HEK293 (cell line): ENCODE measurements at regions not wholly inside any gene's neighbourhood (a gene's known extent, or its start where the extent isn't known, plus 50 kb on each side); places are given as distances from the start of the nearest gene placed in this dataset.

Source experiments
- CTCF ChIA-PET: fragments of 350-600 bp; formaldehyde crosslinking; extraction: SDS; loops from one replicate; lab custom pipeline; 2021; ENCODE audit warnings: antibody characterized with exemption; lab: Yijun Ruan, JAX
- POLR2A ChIA-PET: fragments of 300-600 bp; formaldehyde crosslinking; extraction: SDS; loops from one replicate; lab custom pipeline; 2020; ENCODE audit warnings: antibody characterized with exemption, inconsistent platforms; lab: Yijun Ruan, JAX
- H3K27ac ChIP-seq: fragments of 200-500 bp; sonication (Bioruptor generic); 2 replicates; pipeline ENCODE4 v1.5.1; 2014; ENCODE audit warnings: low read depth, low read length, control low read depth, inconsistent platforms; ENCODE audit errors: extremely low read depth
- H3K36me3 ChIP-seq, 2 experiments: fragments of 200-500 bp in 1 of 2; sonication (Bioruptor generic) in 1 of 2; 1 replicate in 1 of 2; 2 replicates in 1 of 2; pipeline ENCODE4 v1.5.1; 2014 to 2017; ENCODE audit warnings: inconsistent platforms in 2 of 2, low read length in 2 of 2; ENCODE audit not compliant: control insufficient read depth in 2 of 2, insufficient read depth in 1 of 2
- H3K4me1 ChIP-seq: fragments of 200-500 bp; sonication (Bioruptor generic); 2 replicates; pipeline ENCODE4 v1.5.1; 2014; ENCODE audit warnings: mild to moderate bottlenecking, low read length, inconsistent platforms; ENCODE audit not compliant: control insufficient read depth, insufficient read depth
- H3K4me3 ChIP-seq: 2 replicates; pipeline ENCODE4 v1.5.1; 2011; ENCODE audit warnings: low read depth, mild to moderate bottlenecking, control low read depth, low read length, moderate library complexity
- H3K9me3 ChIP-seq: fragments of 200-500 bp; sonication (Bioruptor generic); 2 replicates; pipeline ENCODE4 v1.5.1; 2014; ENCODE audit warnings: low read depth, low read length, inconsistent platforms; ENCODE audit not compliant: control insufficient read depth, insufficient read depth
- GLIS1 ChIP-seq: fragments of 450-650 bp; formaldehyde crosslinking; IDR thresholded peaks from 2 replicates; pipeline ENCODE4 v1.5.1; 2016; ENCODE audit warnings: missing biosample characterization, missing genetic modification characterization
- ZFHX2 ChIP-seq: fragments of 450-650 bp; formaldehyde crosslinking; conservative IDR thresholded peaks from 2 replicates; pipeline ENCODE4 v1.5.1; 2016; ENCODE audit warnings: missing biosample characterization, missing genetic modification characterization
- ZNF157 ChIP-seq: fragments of 450-650 bp; formaldehyde crosslinking; IDR thresholded peaks from 2 replicates; pipeline ENCODE4 v1.5.1; 2016; ENCODE audit warnings: missing biosample characterization, missing genetic modification characterization
- ZNF184 ChIP-seq: fragments of 450-650 bp; IDR thresholded peaks from 2 replicates; pipeline ENCODE4 v1.5.1; 2018; ENCODE audit warnings: missing biosample characterization, mild to moderate bottlenecking, missing genetic modification characterization
- ZNF354C ChIP-seq: fragments of 450-650 bp; formaldehyde crosslinking; IDR thresholded peaks from 2 replicates; pipeline ENCODE4 v1.5.1; 2016; ENCODE audit warnings: missing biosample characterization, missing genetic modification characterization, low read depth, borderline replicate concordance
- ZNF391 ChIP-seq: fragments of 450-650 bp; formaldehyde crosslinking; IDR thresholded peaks from 2 replicates; pipeline ENCODE4 v1.5.1; 2016; ENCODE audit warnings: low read depth, missing biosample characterization, missing genetic modification characterization, borderline replicate concordance
- ZNF555 ChIP-seq: fragments of 450-650 bp; formaldehyde crosslinking; conservative IDR thresholded peaks from 2 replicates; pipeline ENCODE4 v1.5.1; 2017; ENCODE audit warnings: missing biosample characterization, mild to moderate bottlenecking, missing genetic modification characterization, inconsistent platforms
- ZNF624 ChIP-seq: fragments of 450-650 bp; formaldehyde crosslinking; IDR thresholded peaks from 2 replicates; pipeline ENCODE4 v1.5.1; 2017; ENCODE audit warnings: missing biosample characterization, missing genetic modification characterization
- ZNF626 ChIP-seq: fragments of 450-650 bp; sonication (Bioruptor Pico); formaldehyde crosslinking; IDR thresholded peaks from 2 replicates; pipeline ENCODE4 v1.5.1; 2018; ENCODE audit warnings: missing biosample characterization, missing genetic modification characterization, inconsistent platforms
- ZNF768 ChIP-seq: fragments of 450-650 bp; formaldehyde crosslinking; IDR thresholded peaks from 2 replicates; pipeline ENCODE4 v1.5.1; 2018; ENCODE audit warnings: missing biosample characterization, mild to moderate bottlenecking, missing genetic modification characterization
- ZNF777 ChIP-seq: fragments of 450-650 bp; formaldehyde crosslinking; IDR thresholded peaks from 2 replicates; pipeline ENCODE4 v1.5.1; 2017; ENCODE audit warnings: missing biosample characterization, missing genetic modification characterization, borderline replicate concordance
- TF ChIP-seq, protein P1 (sequence below): fragments of 450-650 bp; formaldehyde crosslinking; IDR thresholded peaks from 2 replicates; pipeline ENCODE4 v1.5.1; 2016; ENCODE audit warnings: missing biosample characterization, missing genetic modification characterization
- TF ChIP-seq, protein P2 (sequence below): fragments of 450-650 bp; formaldehyde crosslinking; IDR thresholded peaks from 2 replicates; pipeline ENCODE4 v1.5.1; 2016; ENCODE audit warnings: missing biosample characterization, missing genetic modification characterization
- TF ChIP-seq, protein P3 (sequence below): fragments of 450-650 bp; formaldehyde crosslinking; conservative IDR thresholded peaks from 2 replicates; pipeline ENCODE4 v1.5.1; 2016; ENCODE audit warnings: low read depth, missing biosample characterization, missing genetic modification characterization

DNA sequence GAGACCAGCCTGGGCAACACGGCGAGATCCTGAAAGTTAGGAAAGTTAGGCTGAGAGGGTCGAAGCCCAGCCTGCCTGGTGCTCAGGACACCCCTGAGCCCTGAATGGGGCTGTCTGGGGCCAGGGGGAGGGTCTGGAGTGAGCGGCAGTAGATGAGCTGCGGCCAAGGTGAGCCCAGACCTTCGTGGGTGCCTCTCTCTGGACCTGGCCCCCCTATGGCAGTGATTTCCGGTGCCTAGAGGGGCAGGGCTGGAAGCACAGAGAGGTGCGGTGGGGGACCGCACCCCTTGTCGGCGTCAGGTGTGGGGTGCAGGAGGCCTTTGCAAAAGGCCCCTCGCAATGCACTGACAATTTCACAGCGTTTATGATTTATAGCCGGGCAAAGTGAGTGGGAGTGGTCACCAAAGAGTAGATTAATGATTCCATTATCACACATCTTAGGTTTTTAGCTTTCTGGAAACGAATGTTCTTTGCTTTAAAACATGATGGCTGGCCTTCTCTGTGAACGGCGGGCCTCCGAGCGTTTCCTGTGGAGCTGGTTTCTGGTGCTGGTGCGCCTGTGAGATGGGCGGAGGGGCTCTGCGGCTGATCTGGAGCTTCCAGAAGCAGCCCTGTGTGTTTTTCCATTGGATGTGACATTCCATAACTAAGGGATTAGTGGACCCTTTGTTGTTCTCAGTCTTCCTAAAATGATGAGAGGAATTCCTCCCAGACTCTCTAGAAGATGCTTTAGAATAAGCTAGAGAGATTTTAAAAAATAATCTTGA, 171.0 kb upstream of the ZNF32 start:
- ChIA-PET CTCF (no interaction called here), POLR2A (no interaction called here)
- no peak overlapping the region for H3K27ac ChIP-seq

DNA sequence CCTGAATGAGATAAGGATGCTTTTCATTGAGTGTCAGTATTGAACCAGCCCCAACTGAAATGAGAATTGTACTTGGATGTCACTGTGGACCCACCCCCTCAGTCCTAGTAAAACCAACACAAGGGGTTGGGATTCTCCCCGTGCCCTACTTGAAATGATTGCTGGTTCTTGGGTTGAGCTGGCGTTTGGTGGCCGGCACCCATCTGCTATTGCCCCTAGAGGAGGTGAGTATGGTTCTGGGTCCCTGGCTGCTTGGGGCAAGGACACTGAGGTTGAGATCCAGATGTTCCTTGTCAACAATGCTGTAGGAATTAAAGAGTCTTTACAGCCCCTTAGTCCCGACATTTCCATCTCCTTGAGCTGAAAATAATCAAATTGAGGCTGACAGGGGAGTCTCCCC, 170.0 kb upstream of the ZNF32 start:
- H3K36me3 ChIP-seq, result no peaks in the 10 kb centered on the region
- no peak overlapping the region for H3K4me3 ChIP-seq
- ChIA-PET CTCF (no interaction called here), POLR2A (no interaction called here)
- no peaks in the 10 kb centered on the region for H3K4me1 ChIP-seq
- no peak overlapping the region for H3K27ac ChIP-seq
- H3K9me3 ChIP-seq, result no peaks in the 10 kb centered on the region
- TF ChIP-seq ZNF184 (tag by site-specific recombination), result no peak
- no peak for TF ChIP-seq ZNF391
- TF ChIP-seq ZNF626 (tag by site-specific recombination), result no peak
- no peak for TF ChIP-seq ZNF777 (tag by site-specific recombination)
- TF ChIP-seq, protein P1, sequence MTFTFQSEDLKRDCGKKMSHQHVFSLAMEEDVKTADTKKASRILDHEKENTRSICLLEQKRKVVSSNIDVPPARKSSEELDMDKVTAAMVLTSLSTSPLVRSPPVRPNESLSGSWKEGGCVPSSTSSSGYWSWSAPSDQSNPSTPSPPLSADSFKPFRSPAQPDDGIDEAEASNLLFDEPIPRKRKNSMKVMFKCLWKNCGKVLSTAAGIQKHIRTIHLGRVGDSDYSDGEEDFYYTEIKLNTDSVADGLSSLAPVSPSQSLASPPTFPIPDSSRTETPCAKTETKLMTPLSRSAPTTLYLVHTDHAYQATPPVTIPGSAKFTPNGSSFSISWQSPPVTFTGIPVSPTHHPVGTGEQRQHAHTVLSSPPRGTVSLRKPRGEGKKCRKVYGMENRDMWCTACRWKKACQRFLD, result no peak

More for the DNA sequence above, 171.0 kb upstream of the ZNF32 start:
- no peaks in the 10 kb centered on the region for H3K36me3 ChIP-seq
- no peaks in the 10 kb centered on the region for H3K4me1 ChIP-seq
- H3K9me3 ChIP-seq, result no peaks in the 10 kb centered on the region
- H3K4me3 ChIP-seq, result no peak overlapping the region
- TF ChIP-seq, protein P2, sequence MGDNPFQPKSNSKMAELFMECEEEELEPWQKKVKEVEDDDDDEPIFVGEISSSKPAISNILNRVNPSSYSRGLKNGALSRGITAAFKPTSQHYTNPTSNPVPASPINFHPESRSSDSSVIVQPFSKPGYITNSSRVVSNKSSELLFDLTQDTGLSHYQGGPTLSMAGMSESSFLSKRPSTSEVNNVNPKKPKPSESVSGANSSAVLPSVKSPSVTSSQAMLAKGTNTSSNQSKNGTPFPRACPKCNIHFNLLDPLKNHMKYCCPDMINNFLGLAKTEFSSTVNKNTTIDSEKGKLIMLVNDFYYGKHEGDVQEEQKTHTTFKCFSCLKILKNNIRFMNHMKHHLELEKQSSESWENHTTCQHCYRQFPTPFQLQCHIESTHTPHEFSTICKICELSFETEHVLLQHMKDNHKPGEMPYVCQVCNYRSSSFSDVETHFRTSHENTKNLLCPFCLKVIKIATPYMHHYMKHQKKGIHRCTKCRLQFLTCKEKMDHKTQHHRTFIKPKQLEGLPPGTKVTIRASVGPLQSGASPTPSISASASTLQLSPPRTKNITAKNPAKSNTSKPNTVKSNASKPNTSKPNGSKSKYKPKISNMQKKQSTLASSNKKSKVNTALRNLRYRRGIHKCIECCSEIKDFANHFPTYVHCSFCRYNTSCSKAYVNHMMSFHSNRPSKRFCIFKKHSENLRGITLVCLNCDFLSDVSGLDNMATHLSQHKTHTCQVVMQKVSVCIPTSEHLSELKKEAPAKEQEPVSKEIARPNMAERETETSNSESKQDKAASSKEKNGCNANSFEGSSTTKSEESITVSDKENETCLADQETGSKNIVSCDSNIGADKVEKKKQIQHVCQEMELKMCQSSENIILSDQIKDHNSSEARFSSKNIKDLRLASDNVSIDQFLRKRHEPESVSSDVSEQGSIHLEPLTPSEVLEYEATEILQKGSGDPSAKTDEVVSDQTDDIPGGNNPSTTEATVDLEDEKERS (tag by site-specific recombination), result no peak
- no peak for TF ChIP-seq ZNF157 (tag by site-specific recombination)
- TF ChIP-seq ZFHX2 (tag by site-specific recombination), result no peak
- TF ChIP-seq ZNF624 (tag by site-specific recombination), result no peak
- TF ChIP-seq, protein P3, sequence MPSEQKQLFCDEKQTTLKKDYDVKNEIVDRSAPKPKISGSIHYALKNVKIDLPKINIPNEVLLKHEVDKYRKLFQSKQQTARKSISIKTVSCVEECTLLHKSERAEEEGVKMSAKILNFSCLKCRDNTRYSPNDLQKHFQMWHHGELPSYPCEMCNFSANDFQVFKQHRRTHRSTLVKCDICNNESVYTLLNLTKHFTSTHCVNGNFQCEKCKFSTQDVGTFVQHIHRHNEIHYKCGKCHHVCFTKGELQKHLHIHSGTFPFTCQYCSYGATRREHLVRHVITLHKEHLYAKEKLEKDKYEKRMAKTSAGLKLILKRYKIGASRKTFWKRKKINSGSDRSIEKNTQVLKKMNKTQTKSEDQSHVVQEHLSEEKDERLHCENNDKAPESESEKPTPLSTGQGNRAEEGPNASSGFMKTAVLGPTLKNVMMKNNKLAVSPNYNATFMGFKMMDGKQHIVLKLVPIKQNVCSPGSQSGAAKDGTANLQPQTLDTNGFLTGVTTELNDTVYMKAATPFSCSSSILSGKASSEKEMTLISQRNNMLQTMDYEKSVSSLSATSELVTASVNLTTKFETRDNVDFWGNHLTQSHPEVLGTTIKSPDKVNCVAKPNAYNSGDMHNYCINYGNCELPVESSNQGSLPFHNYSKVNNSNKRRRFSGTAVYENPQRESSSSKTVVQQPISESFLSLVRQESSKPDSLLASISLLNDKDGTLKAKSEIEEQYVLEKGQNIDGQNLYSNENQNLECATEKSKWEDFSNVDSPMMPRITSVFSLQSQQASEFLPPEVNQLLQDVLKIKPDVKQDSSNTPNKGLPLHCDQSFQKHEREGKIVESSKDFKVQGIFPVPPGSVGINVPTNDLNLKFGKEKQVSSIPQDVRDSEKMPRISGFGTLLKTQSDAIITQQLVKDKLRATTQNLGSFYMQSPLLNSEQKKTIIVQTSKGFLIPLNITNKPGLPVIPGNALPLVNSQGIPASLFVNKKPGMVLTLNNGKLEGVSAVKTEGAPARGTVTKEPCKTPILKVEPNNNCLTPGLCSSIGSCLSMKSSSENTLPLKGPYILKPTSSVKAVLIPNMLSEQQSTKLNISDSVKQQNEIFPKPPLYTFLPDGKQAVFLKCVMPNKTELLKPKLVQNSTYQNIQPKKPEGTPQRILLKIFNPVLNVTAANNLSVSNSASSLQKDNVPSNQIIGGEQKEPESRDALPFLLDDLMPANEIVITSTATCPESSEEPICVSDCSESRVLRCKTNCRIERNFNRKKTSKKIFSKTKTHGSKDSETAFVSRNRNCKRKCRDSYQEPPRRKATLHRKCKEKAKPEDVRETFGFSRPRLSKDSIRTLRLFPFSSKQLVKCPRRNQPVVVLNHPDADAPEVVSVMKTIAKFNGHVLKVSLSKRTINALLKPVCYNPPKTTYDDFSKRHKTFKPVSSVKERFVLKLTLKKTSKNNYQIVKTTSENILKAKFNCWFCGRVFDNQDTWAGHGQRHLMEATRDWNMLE (tag by site-specific recombination), result no peak
- TF ChIP-seq GLIS1, result no peak
- TF ChIP-seq ZNF768 (tag by site-specific recombination), result no peak
- no peak for TF ChIP-seq ZNF555 (tag by site-specific recombination)
- TF ChIP-seq ZNF354C (tag by site-specific recombination), result no peak
